MCF 10A (cell line): ENCODE measurements at regions not wholly inside any gene's neighbourhood (a gene's known extent, or its start where the extent isn't known, plus 50 kb on each side); places are given as distances from the start of the nearest gene placed in this dataset.

Experiments
- BruUV-seq: library from RNA; stranded (reverse); fragments of 400-500 nt; replicated peaks from 2 replicates; lab custom pipeline; 2021; lab: Mats Ljungman, UMichigan
- CTCF ChIA-PET: fragments of 300-600 bp; sonication (Branson Sonifier 250); formaldehyde crosslinking; extraction: SDS; loops from one replicate; lab custom pipeline; 2021; ENCODE audit warnings: antibody characterized with exemption, inconsistent platforms; lab: Yijun Ruan, JAX
- POLR2A ChIA-PET: fragments of 300-600, 350-650 bp; sonication (Branson Sonifier 250); formaldehyde crosslinking; extraction: SDS; loops from one replicate; lab custom pipeline; 2020; ENCODE audit warnings: antibody characterized with exemption, inconsistent platforms; lab: Yijun Ruan, JAX
- DNase-seq: peaks from one replicate; pipeline ENCODE4 v3.0.0-alpha.2; 2018; ENCODE audit not compliant: unreplicated experiment
- H3K27ac Mint-ChIP-seq: one replicate; pipeline ENCODE4 v1.8.0; 2022; ENCODE audit warnings: mild to moderate bottlenecking, low read depth, mixed read lengths; ENCODE audit not compliant: unreplicated experiment
- H3K27me3 Mint-ChIP-seq: one replicate; pipeline ENCODE4 v1.8.0; 2022; ENCODE audit warnings: mixed read lengths; ENCODE audit not compliant: insufficient read depth, unreplicated experiment
- H3K36me3 Mint-ChIP-seq: one replicate; pipeline ENCODE4 v1.8.0; 2022; ENCODE audit warnings: mild to moderate bottlenecking, moderate library complexity, mixed read lengths; ENCODE audit not compliant: insufficient read depth, unreplicated experiment
- H3K4me1 Mint-ChIP-seq: one replicate; pipeline ENCODE4 v1.8.0; 2022; ENCODE audit warnings: mixed read lengths; ENCODE audit not compliant: insufficient read depth, unreplicated experiment
- H3K4me3 Mint-ChIP-seq: one replicate; pipeline ENCODE4 v1.8.0; 2022; ENCODE audit warnings: mild to moderate bottlenecking, moderate library complexity, mixed read lengths; ENCODE audit not compliant: unreplicated experiment
- H3K9me3 Mint-ChIP-seq: one replicate; pipeline ENCODE4 v1.8.0; 2022; ENCODE audit warnings: mixed read lengths; ENCODE audit not compliant: unreplicated experiment
- CTCF ChIP-seq: fragments of 200-600 bp; IDR thresholded peaks from one replicate; pipeline ENCODE4 v1.8.0; 2022; ENCODE audit warnings: antibody characterized with exemption, mild to moderate bottlenecking; ENCODE audit not compliant: unreplicated experiment
- intact Hi-C: fragments of 100-400 bp; cut with micrococcal nuclease; formaldehyde crosslinking; loops from 2 replicates; pipeline ENCODE4 v1.14.1; 2022

- BruUV-seq, result no TSS peak
- TF ChIP-seq CTCF, result no peak
- Mint-ChIP-seq H3K36me3 (no peaks in the 10 kb centered on the region), H3K4me1 (no peaks in the 10 kb centered on the region), H3K9me3 (no peaks in the 10 kb centered on the region), H3K27ac (no peak overlapping the region), H3K4me3 (no peak overlapping the region), H3K27me3 (no peaks in the 10 kb centered on the region)
- CTCF ChIA-PET, result no interaction called here
- DNase-seq, result no peak
- intact Hi-C loops, result loop anchor here (10.0 kb wide), 1 partner anchor 475 kb away; no protein-coding TSS in a partner anchor
- POLR2A ChIA-PET, result interaction anchor here (0.7 kb wide), 1 partner anchor 29 kb away, joined by 3 read pairs; no protein-coding TSS in a partner anchor
Observed at GRCh38 chr4:100900134-100900533, 382.3 kb upstream of the EMCN start.

DNA sequence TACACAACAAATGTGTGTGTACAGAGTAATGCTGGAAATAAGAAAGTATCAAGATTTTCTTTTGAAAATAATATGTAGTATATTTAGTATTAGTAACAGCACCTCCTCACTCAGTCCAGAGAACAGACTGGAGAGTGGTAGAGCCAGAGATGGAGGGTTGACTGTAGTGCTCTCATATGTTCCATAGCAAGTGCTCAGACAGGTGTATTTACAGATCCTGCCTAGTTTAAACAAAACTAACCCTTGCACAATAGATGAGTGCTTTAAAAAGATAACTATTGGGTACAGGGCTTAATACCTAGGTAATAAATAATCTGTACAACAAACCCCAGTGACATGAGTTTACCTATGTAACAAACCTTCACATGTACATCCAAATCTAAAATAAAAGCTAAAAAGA, 381.0 kb upstream of the EMCN start:
- H3K4me3 Mint-ChIP-seq, result no peak overlapping the region
- no peak overlapping the region for H3K27ac Mint-ChIP-seq
- H3K9me3 Mint-ChIP-seq, result no peaks in the 10 kb centered on the region
- POLR2A ChIA-PET, result no interaction called here
- CTCF ChIA-PET, result interaction anchor here (0.6 to 1.0 kb wide), 3 partner anchors 9 to 1377 kb away, joined by 3 read pairs; no protein-coding TSS in a partner anchor
- DNase-seq, result no peak
- TF ChIP-seq CTCF, result no peak
- no peaks in the 10 kb centered on the region for H3K4me1 Mint-ChIP-seq
- no peaks in the 10 kb centered on the region for H3K27me3 Mint-ChIP-seq
- intact Hi-C loops, result no loop called here
- BruUV-seq, result no TSS peak
- H3K36me3 Mint-ChIP-seq, result no peaks in the 10 kb centered on the region

- DNase-seq, result no peak
- peak overlapping the region; percentile 42 for H3K4me3 Mint-ChIP-seq
- intact Hi-C loops, result no loop called here
Observed at GRCh38 chr4:100895556-100896197, 377.9 kb upstream of the EMCN start.

More at GRCh38 chr4:100895556-100896197, 377.9 kb upstream of the EMCN start:
- Mint-ChIP-seq H3K27ac (no peak overlapping the region), H3K36me3 (no peaks in the 10 kb centered on the region), H3K9me3 (no peaks in the 10 kb centered on the region), H3K4me1 (no peaks in the 10 kb centered on the region), H3K27me3 (no peaks in the 10 kb centered on the region)
- CTCF ChIA-PET, result no interaction called here
- no peak for TF ChIP-seq CTCF
- POLR2A ChIA-PET, result interaction anchor here (0.8 kb wide), 1 partner anchor 1373 kb away, joined by 3 read pairs; no protein-coding TSS in a partner anchor
- no TSS peak for BruUV-seq
